SJCRH30 (cell line): ENCODE measurements at regions not wholly inside any gene's neighbourhood (a gene's known extent, or its start where the extent isn't known, plus 50 kb on each side); places are given as distances from the start of the nearest gene placed in this dataset.

Experiments used
- DNase-seq, 2 experiments: peaks; one replicate each; pipeline ENCODE4 v3.0.0-alpha.2; 2015 to 2020
- H3K27ac ChIP-seq: fragments of 250-450 bp; sonication (Bioruptor Pico); 2 replicates; pipeline ENCODE4 v1.5.1; 2020; ENCODE audit warnings: mild to moderate bottlenecking, moderate library complexity
- H3K27me3 ChIP-seq: fragments of 250-450 bp; sonication (Bioruptor Pico); 2 replicates; pipeline ENCODE4 v1.5.1; 2020; ENCODE audit warnings: mild to moderate bottlenecking, moderate library complexity
- H3K36me3 ChIP-seq: fragments of 250-450 bp; sonication (Bioruptor Pico); 2 replicates; pipeline ENCODE4 v1.5.1; 2020; ENCODE audit warnings: mild to moderate bottlenecking, moderate library complexity
- H3K4me1 ChIP-seq: fragments of 250-450 bp; sonication (Bioruptor Pico); 2 replicates; pipeline ENCODE4 v1.5.1; 2020; ENCODE audit warnings: mild to moderate bottlenecking, moderate library complexity
- H3K4me3 ChIP-seq: fragments of 250-450 bp; sonication (Bioruptor Pico); 2 replicates; pipeline ENCODE4 v1.5.1; 2020; ENCODE audit warnings: mild to moderate bottlenecking, moderate library complexity
- H3K9me3 ChIP-seq: fragments of 250-450 bp; sonication (Bioruptor Pico); replicated peaks from 2 replicates; pipeline ENCODE4 v1.5.1; 2020; ENCODE audit warnings: mild to moderate bottlenecking, moderate library complexity

DNA sequence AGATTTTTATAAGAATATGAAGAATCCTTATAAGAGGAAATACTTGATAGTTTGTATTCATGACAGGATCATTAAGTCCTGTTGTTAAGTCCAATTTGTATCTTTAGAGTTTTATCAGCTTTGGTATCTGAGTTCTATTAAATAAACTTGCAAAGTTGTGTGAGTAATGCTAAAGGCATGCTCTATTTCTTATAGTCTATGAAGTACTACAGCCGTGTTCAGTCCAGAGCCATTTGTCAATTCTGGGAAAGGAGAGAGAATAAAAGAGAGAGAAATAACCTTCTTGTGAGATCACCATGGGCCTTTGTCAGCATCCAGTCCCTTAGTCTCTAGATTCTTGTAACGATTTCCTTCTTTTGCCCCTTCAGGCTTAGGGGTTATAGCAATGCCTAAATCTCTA, 181.2 kb upstream of the POU3F2 start:
- DNase-seq = no peak
- H3K27ac ChIP-seq = no peak overlapping the region

DNA sequence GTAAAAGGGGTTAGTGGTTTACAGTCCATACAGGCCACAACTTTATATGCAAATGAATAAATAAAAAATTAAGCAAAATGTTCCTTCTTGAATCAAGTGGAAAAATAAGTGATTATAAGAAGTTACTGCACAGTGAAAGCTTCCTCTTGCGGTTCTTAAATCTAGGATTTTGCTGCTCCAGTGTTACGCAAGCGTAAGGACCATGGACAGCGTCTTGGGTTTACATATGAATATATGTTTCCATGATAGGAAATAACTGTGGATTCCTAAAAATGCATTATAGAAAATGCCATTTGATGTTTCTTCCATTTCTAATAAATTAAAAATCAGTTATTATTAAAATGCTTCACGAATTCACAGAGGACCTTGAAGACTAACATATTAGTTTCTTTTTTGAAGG, 176.6 kb upstream of the POU3F2 start:
- no peaks in the 10 kb centered on the region for H3K36me3 ChIP-seq
- H3K4me3 ChIP-seq = no peak overlapping the region
- H3K27ac ChIP-seq = no peak overlapping the region
- no peaks in the 10 kb centered on the region for H3K9me3 ChIP-seq
- no peaks in the 10 kb centered on the region for H3K27me3 ChIP-seq
- DNase-seq = peak; percentile 55 to 67
- H3K4me1 ChIP-seq = no peaks in the 10 kb centered on the region

More for the DNA sequence above, 181.2 kb upstream of the POU3F2 start:
- H3K9me3 ChIP-seq = no peaks in the 10 kb centered on the region
- H3K4me1 ChIP-seq = no peaks in the 10 kb centered on the region
- H3K36me3 ChIP-seq = no peaks in the 10 kb centered on the region
- H3K4me3 ChIP-seq = no peak overlapping the region
- H3K27me3 ChIP-seq = no peaks in the 10 kb centered on the region

DNA sequence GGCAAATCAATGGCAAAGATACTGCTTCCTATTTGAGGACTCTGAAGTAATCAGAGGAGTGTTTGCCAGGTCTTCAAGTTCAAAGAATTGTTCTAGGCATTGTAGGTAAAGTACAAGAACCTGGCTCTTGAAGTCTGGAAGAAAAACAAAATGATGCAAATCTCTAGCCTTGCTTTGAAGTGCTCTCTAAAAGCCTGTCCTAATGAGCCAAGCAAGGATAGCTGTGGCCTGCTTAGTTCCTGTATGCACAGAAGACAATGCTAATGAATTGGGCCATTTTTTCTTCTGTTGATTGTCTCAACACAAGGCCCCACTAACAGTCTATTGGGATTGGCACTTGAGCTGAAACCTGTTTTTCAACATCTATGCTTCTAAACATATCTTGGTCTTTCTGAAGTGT, 165.0 kb upstream of the POU3F2 start:
- Histone ChIP-seq H3K9me3 (no peaks in the 10 kb centered on the region), H3K4me1 (no peaks in the 10 kb centered on the region), H3K27me3 (no peaks in the 10 kb centered on the region), H3K4me3 (no peak overlapping the region), H3K36me3 (no peaks in the 10 kb centered on the region), H3K27ac (no peak overlapping the region)
- DNase-seq = no peak

DNA sequence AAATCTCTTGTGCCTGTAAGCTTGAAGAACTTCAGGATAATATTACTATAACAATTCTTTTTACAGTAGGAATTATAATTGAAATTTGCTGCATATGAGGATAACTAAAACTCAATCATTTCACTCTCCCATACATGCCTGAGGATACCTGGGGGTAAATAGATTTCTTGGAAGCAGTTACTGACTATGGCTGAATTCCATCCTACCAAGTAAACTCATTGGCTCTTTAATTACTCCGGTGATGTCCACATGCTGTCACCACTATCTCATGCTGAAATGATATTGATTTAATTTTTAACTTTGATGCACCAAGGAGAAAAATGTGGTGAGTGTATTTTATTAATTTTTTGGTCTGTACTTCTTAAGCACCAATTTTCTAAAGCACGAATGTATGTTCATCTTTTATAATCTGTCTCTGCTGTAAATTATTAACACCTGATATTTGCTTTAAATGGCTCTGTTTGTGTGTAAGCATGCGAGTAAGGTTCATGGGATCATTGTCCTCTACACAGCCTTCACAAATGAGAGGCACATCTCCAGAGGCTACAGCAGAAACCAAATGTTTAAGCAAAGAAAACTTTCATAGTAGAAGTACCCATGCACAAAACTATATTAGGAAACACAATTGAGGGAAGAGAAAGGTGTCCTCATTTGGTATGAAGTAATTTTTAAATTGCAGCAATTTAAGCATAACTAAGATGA, 164.2 kb upstream of the POU3F2 start:
- Histone ChIP-seq H3K4me3 (no peak overlapping the region), H3K36me3 (no peaks in the 10 kb centered on the region), H3K4me1 (no peaks in the 10 kb centered on the region), H3K9me3 (no peaks in the 10 kb centered on the region), H3K27ac (no peak overlapping the region), H3K27me3 (no peaks in the 10 kb centered on the region)
- DNase-seq = no peak

DNA sequence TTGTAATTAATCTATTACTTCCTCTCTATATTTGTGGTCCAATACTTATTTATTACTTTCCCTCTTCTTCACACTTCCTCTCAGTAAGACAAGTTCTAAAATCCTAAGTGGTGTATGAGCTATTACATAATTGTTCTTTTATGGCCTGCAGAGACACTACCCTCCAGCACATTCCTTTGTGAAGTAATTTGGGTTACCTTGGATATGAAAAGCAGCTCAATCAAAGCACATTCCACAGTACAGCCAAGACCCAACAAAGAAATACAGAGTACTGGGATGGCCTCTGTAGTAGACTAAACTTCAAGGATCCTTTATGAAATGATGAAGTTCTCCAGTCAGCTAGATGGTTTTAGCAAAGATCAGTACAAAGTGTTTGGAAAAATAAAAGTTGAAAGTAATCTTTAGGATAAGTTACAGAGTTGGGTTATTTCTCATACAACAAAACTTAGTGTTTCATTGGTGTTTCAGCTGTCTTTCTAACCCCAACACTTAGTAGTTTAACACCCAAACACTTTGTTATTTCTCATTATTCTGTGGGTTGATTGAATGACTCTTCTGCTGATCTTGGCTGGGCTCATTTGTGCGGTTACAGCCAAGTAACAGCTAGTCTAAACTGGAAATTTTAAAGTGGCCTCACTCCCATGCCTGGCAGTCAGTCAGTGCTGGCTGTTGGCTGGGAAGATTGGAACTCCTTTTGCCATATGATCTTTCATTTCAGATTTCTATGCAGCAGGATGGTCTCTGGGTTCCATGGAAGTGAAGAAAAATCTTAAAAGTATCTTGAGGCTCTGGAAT, 161.5 kb upstream of the POU3F2 start:
- H3K4me1 ChIP-seq = no peaks in the 10 kb centered on the region
- H3K27me3 ChIP-seq = no peaks in the 10 kb centered on the region
- H3K36me3 ChIP-seq = no peaks in the 10 kb centered on the region
- H3K9me3 ChIP-seq = no peaks in the 10 kb centered on the region
- DNase-seq = no peak
- no peak overlapping the region for H3K4me3 ChIP-seq
- H3K27ac ChIP-seq = no peak overlapping the region

DNA sequence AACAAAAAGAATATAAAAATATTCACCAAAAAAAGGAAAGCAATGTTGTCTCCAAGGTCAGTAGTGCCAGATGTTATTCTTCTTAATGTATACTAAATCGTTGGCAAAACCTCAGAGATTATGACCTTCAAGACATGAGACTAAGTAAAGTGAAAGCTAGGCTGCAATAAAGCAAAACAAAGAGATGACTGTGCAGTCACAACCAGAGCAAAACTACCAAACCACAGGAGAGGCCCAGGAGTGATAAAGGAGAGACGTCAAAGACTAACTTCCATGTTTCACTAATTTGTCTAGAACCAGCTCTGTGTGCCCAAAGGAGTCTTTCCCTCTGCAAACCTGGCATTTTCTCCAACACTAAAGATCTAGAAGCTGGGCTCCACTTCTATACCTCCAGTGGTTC, 155.9 kb upstream of the POU3F2 start:
- Histone ChIP-seq H3K36me3 (no peaks in the 10 kb centered on the region), H3K4me1 (no peaks in the 10 kb centered on the region), H3K27me3 (no peaks in the 10 kb centered on the region), H3K27ac (no peak overlapping the region), H3K4me3 (no peak overlapping the region), H3K9me3 (no peaks in the 10 kb centered on the region)
- DNase-seq = no peak

DNA sequence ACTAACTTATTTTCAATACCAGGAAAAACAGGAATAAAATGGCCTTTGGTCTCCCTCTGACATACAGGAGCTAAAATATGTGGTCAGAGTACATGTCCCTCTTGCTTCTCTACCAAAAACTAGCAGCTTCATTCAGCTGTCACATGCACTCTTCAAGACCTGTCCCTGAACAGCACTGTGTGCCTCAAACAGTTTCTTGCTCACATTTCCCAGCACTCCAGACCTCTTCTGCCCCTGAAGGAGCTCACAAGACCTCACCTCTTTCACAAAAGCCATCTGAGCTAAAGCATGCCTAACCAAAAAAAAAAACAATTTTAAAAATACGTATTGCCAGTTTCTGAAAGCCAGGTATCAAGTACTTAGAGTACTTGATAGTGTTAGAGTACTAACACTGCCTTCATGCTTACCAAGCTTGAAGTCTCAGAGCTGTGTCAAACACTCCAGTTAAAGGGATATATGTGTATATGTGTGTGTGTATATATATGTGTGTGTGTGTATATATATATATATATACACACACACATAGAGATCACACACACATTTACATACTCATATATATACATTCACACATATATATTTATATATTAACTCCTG, 148.3 kb upstream of the POU3F2 start:
- no peaks in the 10 kb centered on the region for H3K36me3 ChIP-seq
- H3K9me3 ChIP-seq = no peaks in the 10 kb centered on the region
- no peaks in the 10 kb centered on the region for H3K4me1 ChIP-seq
- H3K27ac ChIP-seq = no peak overlapping the region
- no peaks in the 10 kb centered on the region for H3K27me3 ChIP-seq
- DNase-seq = no peak
- no peak overlapping the region for H3K4me3 ChIP-seq

DNA sequence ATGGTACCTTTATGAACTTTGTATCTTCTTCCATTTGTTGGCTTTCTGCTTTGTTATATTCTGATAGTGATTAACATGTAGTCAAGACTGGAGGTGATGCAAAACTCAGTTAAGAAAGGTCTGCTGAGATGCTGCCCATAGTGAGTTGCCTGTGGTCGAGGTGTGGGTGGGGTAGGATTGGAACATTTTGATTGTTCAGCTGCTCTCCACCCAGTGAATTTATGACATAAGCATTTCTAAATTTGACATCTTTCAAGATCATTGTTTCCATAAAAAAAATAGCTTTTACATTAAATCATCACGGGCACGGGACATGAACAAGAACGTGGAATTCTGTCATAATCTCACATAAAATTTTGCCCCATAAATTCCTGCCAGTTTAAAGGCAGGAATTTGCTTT, 146.6 kb upstream of the POU3F2 start:
- DNase-seq = no peak
- no peaks in the 10 kb centered on the region for H3K36me3 ChIP-seq
- no peaks in the 10 kb centered on the region for H3K9me3 ChIP-seq
- H3K4me1 ChIP-seq = no peaks in the 10 kb centered on the region
- no peak overlapping the region for H3K4me3 ChIP-seq
- no peaks in the 10 kb centered on the region for H3K27me3 ChIP-seq
- H3K27ac ChIP-seq = no peak overlapping the region

DNA sequence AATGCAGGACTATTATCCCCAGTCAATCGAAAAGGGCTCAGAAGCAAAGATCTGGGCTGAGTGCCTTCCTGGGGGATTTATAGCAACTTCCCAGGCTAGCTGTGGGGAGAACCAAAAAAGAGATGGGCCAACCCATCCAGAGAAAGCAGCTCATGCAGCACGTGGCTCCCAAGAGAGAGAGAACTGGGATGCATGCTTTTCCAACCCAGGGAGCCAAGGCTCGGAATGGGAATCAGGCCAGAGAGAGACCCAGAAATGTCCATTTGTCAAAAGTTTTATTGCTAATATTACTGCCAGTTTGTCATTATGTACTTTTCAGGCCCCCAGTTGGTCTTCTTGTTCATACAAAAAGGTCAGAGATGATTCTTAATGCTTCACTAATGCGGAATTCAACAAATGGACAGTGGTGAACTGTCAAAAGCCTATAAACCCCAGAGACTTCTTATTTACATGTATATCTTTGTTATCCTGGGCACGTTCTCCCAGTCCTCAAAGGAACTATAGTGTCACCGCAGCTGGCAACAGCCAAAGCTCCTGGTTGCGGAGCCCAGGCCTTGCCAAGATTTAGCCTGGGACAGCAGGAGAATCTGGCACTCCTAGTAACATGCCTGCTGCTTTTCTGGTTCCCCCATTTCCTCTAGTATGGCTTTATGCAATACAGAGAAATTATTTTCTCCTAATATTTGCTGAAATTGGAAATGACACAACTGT, 139.1 kb upstream of the POU3F2 start:
- no peak overlapping the region for H3K27ac ChIP-seq
- no peak for DNase-seq

DNA sequence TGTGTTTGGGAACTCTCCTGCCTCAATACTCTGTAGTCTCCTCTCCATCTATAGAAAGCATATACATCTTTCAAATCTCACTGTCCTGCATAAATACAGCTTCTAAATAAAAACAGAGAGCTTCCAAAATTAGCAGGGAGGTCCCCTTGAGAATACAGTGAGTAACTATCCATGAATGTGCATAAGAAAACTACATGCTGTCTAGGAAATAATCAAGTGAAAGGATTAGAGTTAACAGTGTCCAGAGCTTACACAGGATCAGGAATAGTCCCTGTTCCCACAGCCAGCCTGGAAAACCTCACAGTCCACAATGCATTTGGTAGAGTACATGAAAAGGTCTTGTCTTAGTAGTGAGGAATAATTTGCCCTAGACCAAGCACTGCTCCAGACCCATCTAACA, 123.0 kb upstream of the POU3F2 start:
- H3K27me3 ChIP-seq = 0 out of 2 replicates have a peak, but pooled peaks cover 3% of the 10 kb centered on the region
- H3K4me1 ChIP-seq = no peaks in the 10 kb centered on the region
- no peak for DNase-seq
- H3K4me3 ChIP-seq = no peak overlapping the region
- no peaks in the 10 kb centered on the region for H3K9me3 ChIP-seq
- no peak overlapping the region for H3K27ac ChIP-seq
- H3K36me3 ChIP-seq = no peaks in the 10 kb centered on the region

More for the DNA sequence above, 139.1 kb upstream of the POU3F2 start:
- Histone ChIP-seq H3K4me1 (no peaks in the 10 kb centered on the region), H3K27me3 (no peaks in the 10 kb centered on the region), H3K4me3 (no peak overlapping the region), H3K9me3 (no peaks in the 10 kb centered on the region), H3K36me3 (no peaks in the 10 kb centered on the region)

DNA sequence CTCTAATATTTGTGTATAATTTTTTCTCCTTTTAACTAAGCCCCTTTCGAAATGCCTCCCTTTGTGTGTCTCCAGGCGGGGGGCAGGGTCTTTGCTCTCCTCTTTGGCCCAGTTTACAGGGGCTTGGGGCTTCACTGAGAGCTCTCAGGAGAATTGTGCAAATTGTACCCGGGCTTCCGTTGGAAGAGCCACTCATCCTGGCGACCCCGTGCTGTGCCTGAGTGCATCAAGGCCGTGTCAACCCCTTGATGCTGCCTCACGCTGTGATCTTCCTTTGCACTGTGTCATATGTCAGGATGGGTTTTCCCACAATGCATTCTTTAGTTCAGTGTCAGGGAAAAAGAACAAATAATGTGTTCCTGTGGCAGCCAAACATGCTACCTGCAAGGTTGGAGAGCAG, 118.0 kb upstream of the POU3F2 start:
- Histone ChIP-seq H3K36me3 (no peaks in the 10 kb centered on the region), H3K27ac (no peak overlapping the region), H3K4me1 (no peaks in the 10 kb centered on the region), H3K9me3 (no peaks in the 10 kb centered on the region), H3K27me3 (0 out of 2 replicates have a peak, but pooled peaks cover 3% of the 10 kb centered on the region), H3K4me3 (no peak overlapping the region)
- no peak for DNase-seq

DNA sequence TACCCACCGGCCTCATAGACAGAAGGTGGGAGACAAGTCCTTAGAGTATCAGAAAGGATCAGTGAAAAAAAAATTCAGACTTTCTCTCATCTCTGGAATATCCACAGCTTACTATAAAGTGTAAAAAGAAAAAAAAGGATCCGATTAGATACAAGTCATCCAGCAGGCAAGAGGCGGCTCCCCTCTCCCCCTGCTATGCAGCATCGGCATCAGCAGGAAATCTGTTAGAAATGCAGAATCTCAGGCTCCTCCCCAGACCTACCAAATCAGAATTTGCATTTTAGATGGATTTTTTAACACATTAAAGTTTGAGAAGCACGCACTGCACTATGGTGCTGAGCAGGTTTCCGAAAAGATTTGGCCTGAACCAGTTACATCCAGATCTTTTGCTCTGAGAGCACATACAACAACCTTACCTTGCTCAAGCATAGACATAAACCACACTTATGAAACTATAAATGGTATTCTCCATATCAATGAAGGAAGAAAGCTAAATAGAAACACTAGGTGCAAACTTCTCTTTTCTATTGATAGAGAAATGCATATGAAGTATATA, 117.0 kb upstream of the POU3F2 start:
- no peak for DNase-seq
- Histone ChIP-seq H3K9me3 (no peaks in the 10 kb centered on the region), H3K36me3 (no peaks in the 10 kb centered on the region), H3K4me1 (no peaks in the 10 kb centered on the region), H3K4me3 (no peak overlapping the region), H3K27ac (no peak overlapping the region), H3K27me3 (0 out of 2 replicates have a peak, but pooled peaks cover 3% of the 10 kb centered on the region)

DNA sequence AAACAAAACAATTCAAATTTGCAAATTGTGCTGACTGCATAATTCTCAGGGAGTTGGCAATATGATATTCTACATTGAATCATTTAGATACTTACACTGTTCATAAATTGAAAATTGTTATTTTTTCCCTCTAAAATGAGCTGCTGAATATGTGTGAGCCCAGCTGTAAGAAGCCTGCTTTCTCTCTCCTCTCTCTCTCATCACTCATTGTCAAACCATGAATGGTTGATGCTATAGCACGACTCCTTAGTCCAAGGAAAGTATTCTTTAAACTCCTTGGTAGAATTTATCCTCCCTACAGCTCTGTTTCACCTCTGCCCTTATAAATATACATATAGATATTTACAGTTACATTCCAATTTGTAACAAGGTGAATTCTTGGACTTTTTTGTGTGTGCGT, 116.4 kb upstream of the POU3F2 start:
- H3K4me1 ChIP-seq = no peaks in the 10 kb centered on the region
- H3K36me3 ChIP-seq = no peaks in the 10 kb centered on the region
- no peak overlapping the region for H3K4me3 ChIP-seq
- no peak overlapping the region for H3K27ac ChIP-seq
- H3K27me3 ChIP-seq = 0 out of 2 replicates have a peak, but pooled peaks cover 3% of the 10 kb centered on the region
- H3K9me3 ChIP-seq = no peaks in the 10 kb centered on the region
- DNase-seq = no peak

DNA sequence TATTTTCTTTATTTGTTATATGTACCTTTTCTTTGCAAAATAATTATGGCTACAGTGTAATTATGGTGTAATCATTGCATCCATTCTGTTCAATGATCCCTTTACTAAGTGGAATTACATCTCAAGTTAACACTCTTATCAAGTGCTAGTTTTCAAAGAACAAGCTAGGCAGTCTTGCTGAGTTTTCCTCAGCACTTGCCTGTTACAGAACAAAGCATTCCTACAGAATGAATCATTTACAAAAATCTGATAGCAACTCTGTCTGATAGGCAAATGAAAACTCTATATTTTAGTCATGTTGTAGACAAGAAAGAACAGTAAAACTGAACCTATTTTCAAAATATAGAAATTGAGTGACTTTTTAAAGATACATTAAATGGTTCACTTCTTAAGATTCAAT, 109.8 kb upstream of the POU3F2 start:
- no peaks in the 10 kb centered on the region for H3K4me1 ChIP-seq
- H3K9me3 ChIP-seq = no peaks in the 10 kb centered on the region
- no peaks in the 10 kb centered on the region for H3K36me3 ChIP-seq
- no peaks in the 10 kb centered on the region for H3K27me3 ChIP-seq
- no peak overlapping the region for H3K27ac ChIP-seq
- no peak overlapping the region for H3K4me3 ChIP-seq
- DNase-seq = no peak
